ENCODE measurements at regions not wholly inside any gene's neighbourhood (a gene's known extent, or its start where the extent isn't known, plus 50 kb on each side); places are given as distances from the start of the nearest gene placed in this dataset.

DNA sequence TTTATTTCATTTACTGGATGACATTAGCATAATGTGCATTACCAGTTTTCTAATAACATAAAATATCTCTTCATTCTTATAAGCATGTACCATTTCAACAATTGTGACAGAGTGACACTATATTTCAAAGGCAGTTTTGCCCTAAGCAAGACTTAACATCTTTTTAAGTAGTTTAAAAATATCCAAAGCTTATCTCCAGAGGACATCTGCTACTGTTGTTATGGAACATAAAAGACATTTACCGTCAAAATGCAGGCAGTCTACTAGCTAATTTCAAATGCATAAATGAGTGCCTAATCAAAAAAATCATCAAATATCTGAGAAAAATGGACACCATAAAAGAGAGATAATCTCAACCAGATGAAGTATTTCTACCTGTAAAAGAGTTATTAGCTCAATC, 782.4 kb upstream of the BRINP3 start:
- no peak for DNase-seq
- Histone ChIP-seq H3K27ac (no peak overlapping the region), H3K36me3 (replicated peaks) (no peaks in the 10 kb centered on the region), H3K27me3 (replicated peaks) (no peaks in the 10 kb centered on the region), H3K4me3 (ENCODE audit: low read depth, low read length) (no peak overlapping the region)
- in situ Hi-C loops (cut with HindIII; ENCODE audit: low pct_ligation_motif_present, low sequenced_read_pairs) = no loop called here
- TF ChIP-seq, protein P1, sequence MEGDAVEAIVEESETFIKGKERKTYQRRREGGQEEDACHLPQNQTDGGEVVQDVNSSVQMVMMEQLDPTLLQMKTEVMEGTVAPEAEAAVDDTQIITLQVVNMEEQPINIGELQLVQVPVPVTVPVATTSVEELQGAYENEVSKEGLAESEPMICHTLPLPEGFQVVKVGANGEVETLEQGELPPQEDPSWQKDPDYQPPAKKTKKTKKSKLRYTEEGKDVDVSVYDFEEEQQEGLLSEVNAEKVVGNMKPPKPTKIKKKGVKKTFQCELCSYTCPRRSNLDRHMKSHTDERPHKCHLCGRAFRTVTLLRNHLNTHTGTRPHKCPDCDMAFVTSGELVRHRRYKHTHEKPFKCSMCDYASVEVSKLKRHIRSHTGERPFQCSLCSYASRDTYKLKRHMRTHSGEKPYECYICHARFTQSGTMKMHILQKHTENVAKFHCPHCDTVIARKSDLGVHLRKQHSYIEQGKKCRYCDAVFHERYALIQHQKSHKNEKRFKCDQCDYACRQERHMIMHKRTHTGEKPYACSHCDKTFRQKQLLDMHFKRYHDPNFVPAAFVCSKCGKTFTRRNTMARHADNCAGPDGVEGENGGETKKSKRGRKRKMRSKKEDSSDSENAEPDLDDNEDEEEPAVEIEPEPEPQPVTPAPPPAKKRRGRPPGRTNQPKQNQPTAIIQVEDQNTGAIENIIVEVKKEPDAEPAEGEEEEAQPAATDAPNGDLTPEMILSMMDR (IDR thresholded peaks at IDR 0.05; ENCODE audit: low read depth, low read length, missing control alignments) = no peak

DNA sequence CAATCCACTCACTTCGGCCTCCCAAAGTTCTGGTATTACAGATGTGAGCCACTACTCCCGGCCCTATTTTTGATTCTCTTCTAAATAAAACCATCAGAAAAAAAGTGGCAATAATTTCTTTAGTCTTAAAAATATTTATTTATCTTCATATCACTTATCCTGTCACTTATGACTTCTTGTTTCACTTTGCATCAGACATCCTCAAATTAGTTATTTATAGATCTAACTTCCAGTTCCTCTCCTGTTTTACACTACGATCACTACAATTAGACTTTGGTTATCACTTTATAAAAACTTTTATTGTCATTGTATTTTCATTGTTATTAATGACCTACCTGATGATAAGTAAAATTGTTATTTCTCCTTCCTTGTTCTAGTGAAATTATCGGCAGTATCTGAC, 783.4 kb upstream of the BRINP3 start:
- Histone ChIP-seq H3K27ac (no peak overlapping the region), H3K27me3 (replicated peaks) (no peaks in the 10 kb centered on the region), H3K4me3 (ENCODE audit: low read depth, low read length) (no peak overlapping the region), H3K36me3 (replicated peaks) (no peaks in the 10 kb centered on the region)
- TF ChIP-seq, protein P1 (IDR thresholded peaks at IDR 0.05; ENCODE audit: low read depth, low read length, missing control alignments) = no peak
- in situ Hi-C loops (cut with HindIII; ENCODE audit: low pct_ligation_motif_present, low sequenced_read_pairs) = no loop called here
- DNase-seq = no peak

DNA sequence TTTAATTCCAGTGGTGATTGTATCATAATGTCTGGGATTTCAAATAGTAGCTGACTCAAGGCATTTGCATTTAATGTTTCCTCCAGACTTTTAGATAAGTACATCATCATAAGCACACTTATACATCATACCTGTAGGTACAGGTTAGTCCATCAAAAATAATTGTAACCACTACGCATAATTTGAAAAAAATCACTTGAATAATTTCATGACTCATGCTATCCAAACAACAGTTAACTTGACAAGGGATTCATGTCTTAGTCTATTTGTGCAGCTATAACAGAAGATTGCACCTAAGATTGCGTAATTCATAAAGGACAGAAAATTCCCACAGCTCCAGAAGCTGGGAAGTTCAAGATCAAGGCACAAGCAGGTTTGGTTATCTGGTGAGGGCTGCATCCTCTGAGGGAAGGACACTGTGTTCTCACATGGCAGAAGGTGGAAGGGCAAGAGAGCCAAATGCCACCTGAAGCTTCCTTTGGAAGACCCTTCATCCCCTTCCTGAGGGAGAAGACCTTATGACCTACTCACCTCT, 801.7 kb upstream of the BRINP3 start:
- no peaks in the 10 kb centered on the region for H3K27me3 ChIP-seq (replicated peaks)
- no peak overlapping the region for H3K4me3 ChIP-seq (ENCODE audit: low read depth, low read length)
- in situ Hi-C loops (cut with HindIII; ENCODE audit: low pct_ligation_motif_present, low sequenced_read_pairs) = no loop called here
- DNase-seq = no peak
- H3K36me3 ChIP-seq (replicated peaks) = no peaks in the 10 kb centered on the region
- TF ChIP-seq, protein P1 (IDR thresholded peaks at IDR 0.05; ENCODE audit: low read depth, low read length, missing control alignments) = no peak
- H3K27ac ChIP-seq = no peak overlapping the region

DNA sequence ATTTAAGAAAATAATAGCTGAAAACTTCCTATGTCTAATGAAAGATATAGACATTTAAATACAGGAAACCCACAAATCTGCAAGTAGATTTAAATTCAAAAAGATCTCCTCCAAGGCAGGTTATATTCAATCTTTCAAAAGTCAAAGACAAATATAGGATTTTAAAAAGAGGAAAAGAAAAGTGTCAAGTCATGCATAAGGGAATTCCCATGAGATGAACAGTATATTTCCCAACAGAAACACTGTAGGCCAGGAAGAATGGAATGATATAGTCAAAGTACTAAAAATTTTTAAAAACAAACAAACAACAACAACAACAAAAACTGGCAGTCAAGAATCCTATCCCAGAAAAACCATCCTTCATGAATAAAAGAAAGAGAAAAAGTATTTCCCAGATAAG, 806.5 kb upstream of the BRINP3 start:
- in situ Hi-C loops (cut with HindIII; ENCODE audit: low pct_ligation_motif_present, low sequenced_read_pairs) = no loop called here
- no peak for DNase-seq
- TF ChIP-seq, protein P1 (IDR thresholded peaks at IDR 0.05; ENCODE audit: low read depth, low read length, missing control alignments) = no peak
- H3K36me3 ChIP-seq (replicated peaks) = no peaks in the 10 kb centered on the region
- no peaks in the 10 kb centered on the region for H3K27me3 ChIP-seq (replicated peaks)
- no peak overlapping the region for H3K4me3 ChIP-seq (ENCODE audit: low read depth, low read length)
- H3K27ac ChIP-seq = no peak overlapping the region

DNA sequence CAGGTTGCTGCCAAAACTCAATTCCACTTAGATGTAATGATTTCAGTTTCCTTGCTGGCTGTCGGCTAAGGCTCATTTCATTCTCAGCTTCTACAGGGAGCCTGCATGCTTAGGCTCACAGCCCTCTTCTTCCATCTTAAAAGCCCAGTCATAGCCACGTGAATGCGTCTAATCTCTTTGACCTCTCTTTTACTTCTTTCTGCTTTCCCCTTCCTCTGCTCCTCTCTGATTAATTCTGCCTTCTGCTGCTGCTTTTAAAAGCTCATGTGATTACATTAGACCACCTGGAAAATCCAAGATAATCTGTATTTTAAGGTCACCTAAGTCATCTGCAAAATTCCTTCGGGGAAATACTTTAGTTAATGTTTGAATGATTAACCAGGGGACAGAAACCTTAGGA, 812.8 kb upstream of the BRINP3 start:
- Histone ChIP-seq H3K27ac (no peak overlapping the region), H3K4me3 (ENCODE audit: low read depth, low read length) (no peak overlapping the region), H3K27me3 (replicated peaks) (no peaks in the 10 kb centered on the region), H3K36me3 (replicated peaks) (no peaks in the 10 kb centered on the region)
- DNase-seq = no peak
- in situ Hi-C loops (cut with HindIII; ENCODE audit: low pct_ligation_motif_present, low sequenced_read_pairs) = no loop called here
- TF ChIP-seq, protein P1 (IDR thresholded peaks at IDR 0.05; ENCODE audit: low read depth, low read length, missing control alignments) = no peak

DNA sequence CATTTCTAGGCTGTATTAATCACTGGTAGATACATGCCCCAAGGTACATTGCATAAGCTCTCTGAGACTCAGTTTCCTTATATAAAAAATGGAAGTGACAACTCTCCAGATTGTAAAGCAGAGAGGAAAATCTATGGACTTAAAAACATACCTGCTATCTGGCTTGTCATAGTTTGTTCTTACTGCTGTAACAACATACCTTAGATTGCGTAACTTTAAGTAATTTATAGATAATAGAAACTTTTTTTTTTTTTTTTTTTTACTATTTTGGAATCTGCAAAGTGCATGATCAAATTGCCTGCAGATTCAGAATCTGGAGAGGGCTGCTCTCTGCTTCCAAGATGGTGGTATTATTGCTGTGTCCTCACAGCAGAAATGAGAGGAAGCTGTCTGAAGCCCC, 827.7 kb upstream of the BRINP3 start:
- DNase-seq = no peak
- Histone ChIP-seq H3K36me3 (replicated peaks) (no peaks in the 10 kb centered on the region), H3K4me3 (ENCODE audit: low read depth, low read length) (no peak overlapping the region), H3K27ac (no peak overlapping the region), H3K27me3 (replicated peaks) (no peaks in the 10 kb centered on the region)
- TF ChIP-seq, protein P1 (IDR thresholded peaks at IDR 0.05; ENCODE audit: low read depth, low read length, missing control alignments) = no peak
- in situ Hi-C loops (cut with HindIII; ENCODE audit: low pct_ligation_motif_present, low sequenced_read_pairs) = no loop called here
